Prostate gland (tissue), 2 donors: ENCODE measurements at regions not wholly inside any gene's neighbourhood (a gene's known extent, or its start where the extent isn't known, plus 50 kb on each side); places are given as distances from the start of the nearest gene placed in this dataset.

Source experiments
- CTCF ChIP-seq, 4 experiments: fragments of 200-600 bp in 2 of 4; fragments of 450-650 bp in 2 of 4; sonication (generic) in 2 of 4; IDR thresholded peaks; 1 replicate in 3 of 4; 2 replicates in 1 of 4; pipeline ENCODE4 v1.5.1; 2016 to 2019; ENCODE audit warnings: antibody characterized with exemption in 4 of 4, mild to moderate bottlenecking in 2 of 4, moderate library complexity in 2 of 4
- POLR2A ChIP-seq: fragments of 450-650 bp; IDR thresholded peaks from one replicate; pipeline ENCODE4 v1.6.1; 2016; ENCODE audit warnings: antibody characterized with exemption, mild to moderate bottlenecking

DNA sequence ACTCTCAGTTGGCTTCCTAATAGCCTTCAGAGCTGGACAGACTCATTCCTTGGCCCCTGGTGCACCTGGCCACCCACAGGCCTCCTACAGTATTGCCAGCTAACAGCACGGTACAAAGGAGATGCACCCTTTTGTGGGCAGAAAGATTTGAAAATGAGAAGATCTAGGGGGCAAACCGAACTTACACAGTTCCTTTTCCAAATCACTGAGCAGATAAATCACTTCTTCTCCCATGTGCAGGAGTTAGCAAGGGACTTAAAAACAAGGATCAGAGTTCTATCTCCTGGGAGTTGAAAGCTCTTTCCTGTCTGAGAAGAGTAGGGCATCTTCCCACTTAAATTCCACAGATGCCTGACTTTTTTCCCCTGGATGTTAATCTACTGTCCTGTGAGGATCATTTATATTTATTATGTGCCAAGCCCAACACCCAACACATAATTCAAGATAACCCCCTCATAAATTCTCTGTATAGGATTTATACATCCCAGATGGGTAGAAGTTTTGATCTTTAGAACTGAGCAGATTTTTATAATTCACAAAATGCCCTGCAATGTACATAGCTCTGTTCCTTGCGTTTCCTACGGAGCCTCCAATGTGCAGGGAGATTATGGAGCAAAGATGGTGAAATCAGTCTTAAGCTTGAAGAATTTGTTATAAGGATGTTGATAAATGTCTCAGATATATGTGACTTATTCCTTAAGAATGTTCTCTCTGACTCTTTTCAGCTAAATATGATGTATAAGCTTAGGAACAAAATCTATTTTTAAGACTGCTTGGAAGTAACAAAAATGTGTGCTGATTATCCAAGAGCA is 207.2 kb upstream of the DAPK1 start:
- TF ChIP-seq CTCF (IDR thresholded peaks at IDR 0.05), result no peak
- TF ChIP-seq POLR2A, result no peak
